ENCODE measurements at regions not wholly inside any gene's neighbourhood (a gene's known extent, or its start where the extent isn't known, plus 50 kb on each side); places are given as distances from the start of the nearest gene placed in this dataset.
"Not testable (repeated sequence)": the region's sequence is repeated elsewhere in the genome, so short reads cannot be mapped to it uniquely, and the experiment has no call there.

DNA sequence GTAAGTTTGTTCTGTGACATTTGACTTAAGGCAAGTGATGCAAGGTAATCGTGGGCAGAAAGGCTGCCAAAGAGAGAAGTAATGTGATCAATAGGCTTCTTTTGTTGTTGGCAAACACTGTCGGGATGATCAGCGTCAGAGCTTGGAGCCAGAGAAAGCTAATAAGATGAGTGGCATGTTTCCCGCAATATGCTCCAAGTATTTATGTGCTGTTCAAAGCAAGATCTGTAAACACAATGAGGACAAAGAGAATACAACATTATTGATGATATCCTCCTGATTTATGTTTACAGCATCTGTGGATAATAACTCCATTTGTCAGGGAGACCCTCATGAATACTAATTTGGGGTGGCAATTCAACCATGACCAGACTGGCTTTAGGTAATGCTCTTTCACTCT, 603.3 kb downstream of the TDRD15 start:
- no peak for DNase-seq

DNA sequence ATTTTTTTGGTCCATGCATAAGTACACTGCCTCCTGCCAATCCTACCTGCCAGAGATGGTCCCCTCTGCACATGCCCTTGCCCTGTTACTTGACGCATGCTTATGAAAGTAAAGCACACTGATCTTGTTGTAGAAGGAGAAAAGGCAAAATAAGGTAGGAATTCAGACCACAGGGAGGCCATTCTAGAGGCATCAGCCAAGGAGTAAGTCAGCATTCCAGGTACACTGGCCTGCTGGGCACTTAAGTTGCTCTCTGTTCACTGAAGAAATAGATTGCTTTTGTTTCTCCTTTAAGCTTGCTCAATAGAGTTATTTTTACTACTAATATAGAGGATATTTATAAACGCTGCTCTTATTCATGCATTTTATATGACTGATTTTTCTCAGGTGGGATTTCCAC, 604.4 kb downstream of the TDRD15 start:
- DNase-seq = no peak

DNA sequence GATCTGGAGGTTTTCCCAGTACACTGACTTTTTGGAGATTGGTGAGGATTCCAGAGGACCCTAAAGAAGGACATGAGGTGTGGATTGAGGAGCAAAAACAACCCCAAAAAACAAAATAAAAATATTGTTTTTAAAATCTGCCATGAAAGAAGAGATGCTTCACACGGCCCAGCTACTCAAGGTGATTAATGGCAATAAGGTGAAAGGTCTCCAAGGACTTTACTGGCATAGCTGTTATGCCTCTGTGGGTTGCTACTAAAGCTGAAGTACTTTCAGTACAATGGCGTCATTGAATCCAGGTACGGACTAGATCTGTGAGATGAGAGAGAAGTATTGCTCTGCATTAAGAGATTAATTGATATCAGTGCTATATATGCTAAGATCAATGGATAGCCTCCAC, 606.4 kb downstream of the TDRD15 start:
- no peak for DNase-seq

DNA sequence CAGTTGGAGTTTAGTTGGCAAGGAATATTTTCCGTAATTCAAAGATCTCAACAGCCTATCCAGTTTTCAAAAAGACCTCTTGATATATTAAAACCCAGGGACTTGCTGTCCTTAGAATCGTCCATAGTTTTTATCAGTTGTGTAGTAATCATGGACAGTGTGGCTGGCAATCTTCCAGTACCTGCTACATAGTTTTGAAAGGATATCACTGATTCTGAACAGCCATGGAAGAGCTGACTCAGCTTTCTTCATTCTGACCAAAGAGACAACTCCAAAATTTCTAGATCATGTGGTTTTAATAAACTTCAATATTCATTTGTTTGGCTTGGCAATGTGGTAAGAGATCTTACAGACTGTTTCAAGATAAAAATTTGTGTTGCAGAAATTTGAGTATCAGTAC, 616.7 kb downstream of the TDRD15 start:
- DNase-seq = peak; percentile 10

DNA sequence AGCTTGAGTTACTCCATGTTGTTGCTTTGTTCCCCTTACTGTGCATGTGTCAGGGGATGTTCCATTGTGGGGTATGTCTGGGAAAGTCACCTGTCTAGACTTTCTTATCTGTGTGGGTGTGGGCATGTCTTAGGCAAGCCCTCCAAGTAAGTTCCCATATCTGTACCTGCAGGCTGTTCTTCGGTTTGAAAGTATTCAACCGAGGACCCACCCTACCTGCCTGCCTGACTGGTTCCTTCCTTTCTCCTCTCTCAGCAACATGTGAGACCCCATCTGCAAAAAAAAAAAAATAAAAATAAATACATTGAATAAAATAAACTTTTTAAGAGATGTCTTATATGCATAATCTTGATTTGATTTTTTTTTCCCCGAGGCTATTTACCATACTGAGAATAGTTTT, 622.7 kb downstream of the TDRD15 start:
- DNase-seq = no peak

DNA sequence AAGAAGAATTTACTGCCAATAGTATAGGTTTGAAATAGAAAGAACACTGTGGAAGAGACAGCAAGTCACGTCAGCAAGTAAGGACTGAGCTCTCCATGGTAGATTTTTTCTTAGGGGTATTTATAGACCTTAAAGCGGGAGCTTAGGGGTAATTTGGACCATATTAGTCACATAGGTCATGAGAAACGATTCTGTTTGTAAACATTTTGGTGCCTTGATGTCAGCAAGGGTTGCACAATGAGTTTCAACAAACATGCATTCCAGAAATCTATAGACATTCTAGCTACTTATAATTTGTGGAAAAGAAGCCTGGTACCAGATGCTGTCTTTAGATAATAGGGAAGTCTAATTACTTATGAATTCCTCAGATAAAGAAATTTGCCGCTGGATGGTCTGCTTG, 624.7 kb downstream of the TDRD15 start:
- DNase-seq = no peak

DNA sequence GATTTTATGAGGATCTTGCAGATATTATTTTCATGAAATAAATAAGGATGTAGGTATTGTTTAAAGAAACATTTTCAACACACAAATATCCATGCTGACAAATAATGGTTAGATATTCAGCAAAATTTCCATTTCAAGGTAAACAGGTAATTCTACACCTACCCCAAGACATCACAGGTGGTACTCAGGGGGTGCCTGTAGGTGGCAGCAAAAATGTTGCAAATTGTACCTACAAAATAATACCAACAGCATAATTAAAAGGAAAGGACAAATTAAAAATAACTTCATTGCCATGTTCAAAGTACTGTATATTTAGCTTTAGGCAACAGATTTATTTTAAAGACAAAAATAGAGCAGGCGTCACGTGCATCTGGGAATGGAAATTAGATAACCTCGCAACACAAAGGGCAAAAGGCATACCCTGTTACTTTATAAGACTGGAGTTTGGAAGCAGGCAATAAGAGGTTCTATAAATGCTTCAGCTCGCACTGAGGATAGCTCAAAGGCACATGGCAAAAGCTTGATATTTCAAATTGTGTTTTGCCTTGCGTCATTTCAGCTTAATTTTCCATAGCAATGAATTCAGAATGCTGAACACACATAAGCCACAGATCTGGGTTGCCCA, 630.5 kb downstream of the TDRD15 start:
- DNase-seq = no peak

DNA sequence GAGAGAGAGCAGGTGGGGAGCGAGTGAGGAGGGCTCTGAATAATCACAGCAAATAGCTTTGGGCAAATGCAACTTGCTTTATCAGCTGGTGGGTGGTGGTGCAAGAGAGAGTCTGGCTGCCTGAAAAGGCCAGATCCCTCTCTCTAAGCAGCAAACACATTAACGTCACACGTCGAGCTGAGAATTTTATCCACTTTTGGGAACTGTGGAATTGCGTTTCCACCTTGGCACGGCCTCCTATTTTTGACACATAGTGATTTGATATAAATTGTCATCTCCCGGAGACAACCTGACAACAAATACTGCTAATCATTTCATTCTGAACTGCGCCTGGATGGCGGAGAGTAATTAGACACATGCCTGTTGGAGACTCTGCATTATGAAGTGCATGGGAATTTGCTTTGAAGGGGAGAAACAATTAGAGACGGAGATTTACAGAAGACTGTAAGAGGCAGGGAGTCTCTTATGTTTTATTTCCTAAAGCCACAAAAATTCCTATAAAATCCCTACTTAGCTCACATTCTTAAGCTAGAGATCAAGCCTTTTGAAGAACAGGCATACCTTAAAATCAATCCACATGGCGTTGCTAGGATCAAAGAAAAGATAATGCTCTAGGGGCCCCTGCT, 634.1 kb downstream of the TDRD15 start:
- DNase-seq = no peak

DNA sequence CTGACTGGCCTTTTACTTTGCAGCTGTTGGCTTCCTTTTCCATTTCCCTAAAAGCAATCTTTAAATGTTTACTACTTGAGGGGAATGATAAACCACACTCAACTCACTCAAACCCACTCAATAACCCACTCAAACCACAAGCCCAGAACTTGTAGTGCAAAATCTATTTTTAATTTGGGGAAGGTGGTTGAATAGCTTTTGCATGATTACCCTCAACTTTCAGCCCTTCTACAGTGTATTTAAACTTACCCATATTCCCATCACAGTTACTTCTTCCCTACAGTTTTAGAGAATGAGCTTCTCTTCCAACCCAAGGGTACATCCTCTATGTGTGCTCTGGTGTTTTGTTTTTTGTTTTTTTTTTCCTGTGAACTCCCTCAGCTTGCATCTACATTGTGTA, 636.1 kb downstream of the TDRD15 start:
- DNase-seq = no peak

DNA sequence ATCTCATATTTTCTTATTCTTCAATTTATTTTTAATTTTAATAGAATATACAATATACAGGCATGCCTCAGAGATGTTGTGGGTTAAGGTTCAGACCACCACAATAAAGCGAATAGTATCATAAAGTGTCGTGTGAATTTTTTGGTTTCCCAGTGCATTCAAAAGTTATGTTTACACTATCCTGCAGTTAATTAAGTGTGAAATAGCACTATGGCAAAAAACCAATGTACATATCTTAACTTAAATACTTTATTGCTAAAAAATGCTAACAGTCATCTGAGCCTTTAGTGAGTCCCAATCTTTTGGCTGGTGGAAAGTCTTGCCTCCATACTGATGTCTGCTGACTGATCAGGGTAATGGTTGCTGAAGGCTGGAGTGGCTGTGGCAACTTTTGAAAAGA, 637.6 kb downstream of the TDRD15 start:
- no peak for DNase-seq

DNA sequence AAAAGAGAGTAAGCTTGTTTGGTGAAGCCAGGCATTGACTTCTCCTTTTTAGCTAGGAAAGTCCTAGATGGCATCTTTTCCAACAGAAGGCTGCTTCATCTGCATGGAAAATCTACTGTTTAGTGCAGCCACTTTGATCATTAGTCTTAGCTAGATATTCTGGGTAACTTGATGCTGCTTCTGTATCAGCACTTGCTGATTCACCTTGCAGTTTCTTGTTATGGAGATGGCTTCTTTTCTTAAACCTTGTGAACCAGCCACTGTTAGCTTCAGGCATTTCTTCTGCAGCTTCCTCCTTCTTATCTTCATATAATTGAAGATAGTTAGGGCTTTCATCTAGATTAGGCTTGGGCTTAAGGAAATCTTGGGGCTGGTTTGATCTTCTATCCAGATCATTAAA, 639.7 kb downstream of the TDRD15 start:
- DNase-seq = no peak

DNA sequence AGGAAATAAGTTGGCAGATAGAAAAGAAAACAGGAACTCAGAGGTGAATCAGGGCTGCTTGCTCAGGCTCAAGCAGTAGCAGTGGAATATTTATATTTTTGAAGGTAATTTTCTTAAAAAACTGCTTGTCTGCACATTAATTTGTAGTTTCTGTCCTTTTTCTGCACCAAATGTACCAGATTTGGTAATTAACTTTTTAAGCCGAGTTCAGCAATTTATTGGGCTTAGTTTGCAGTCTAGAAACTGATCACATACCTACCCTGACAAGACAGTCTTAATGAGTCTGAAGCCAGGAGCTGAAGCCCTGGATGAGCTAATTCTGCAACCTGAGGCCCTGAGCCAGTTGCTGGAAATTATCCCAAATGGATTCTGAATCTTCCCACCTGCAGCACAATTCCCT, 647.0 kb downstream of the TDRD15 start:
- DNase-seq = no peak

DNA sequence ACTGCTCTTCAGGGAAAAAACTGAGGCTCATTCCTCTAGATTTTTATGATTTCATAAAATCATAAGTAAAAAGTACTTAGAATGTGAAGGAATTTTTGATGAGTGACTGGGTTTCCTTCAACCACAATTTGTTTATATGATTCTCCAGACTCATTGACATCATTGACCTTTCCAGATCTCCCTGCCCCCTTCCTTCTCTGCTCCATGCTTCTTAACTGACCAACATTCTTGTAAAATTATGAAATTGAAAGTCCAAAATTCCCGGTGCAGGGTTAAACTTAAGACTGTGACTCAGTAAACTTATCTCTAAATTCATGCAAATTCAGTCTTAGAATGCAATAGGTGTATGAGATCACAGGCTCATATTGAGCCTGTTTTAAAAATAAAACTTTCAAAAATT, 648.9 kb downstream of the TDRD15 start:
- no peak for DNase-seq

DNA sequence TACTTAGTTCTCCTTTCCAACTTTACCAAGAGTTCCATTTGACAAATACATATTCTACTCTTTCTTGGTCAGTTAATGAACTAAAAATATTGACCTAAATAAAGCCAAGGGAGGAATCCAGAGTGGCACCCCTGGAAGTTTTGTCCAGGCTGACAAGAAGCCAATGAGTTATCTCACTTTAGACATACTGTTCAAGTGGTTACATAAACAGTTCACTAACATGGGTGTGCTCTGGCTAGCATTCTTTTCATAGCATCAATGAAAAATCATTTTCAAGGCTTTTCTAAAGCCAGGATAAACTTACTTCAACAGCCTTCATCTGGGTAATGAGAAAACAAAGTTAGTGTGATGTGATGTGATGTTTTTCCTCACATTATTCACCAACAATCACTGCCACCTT, 649.4 kb downstream of the TDRD15 start:
- no peak for DNase-seq

DNA sequence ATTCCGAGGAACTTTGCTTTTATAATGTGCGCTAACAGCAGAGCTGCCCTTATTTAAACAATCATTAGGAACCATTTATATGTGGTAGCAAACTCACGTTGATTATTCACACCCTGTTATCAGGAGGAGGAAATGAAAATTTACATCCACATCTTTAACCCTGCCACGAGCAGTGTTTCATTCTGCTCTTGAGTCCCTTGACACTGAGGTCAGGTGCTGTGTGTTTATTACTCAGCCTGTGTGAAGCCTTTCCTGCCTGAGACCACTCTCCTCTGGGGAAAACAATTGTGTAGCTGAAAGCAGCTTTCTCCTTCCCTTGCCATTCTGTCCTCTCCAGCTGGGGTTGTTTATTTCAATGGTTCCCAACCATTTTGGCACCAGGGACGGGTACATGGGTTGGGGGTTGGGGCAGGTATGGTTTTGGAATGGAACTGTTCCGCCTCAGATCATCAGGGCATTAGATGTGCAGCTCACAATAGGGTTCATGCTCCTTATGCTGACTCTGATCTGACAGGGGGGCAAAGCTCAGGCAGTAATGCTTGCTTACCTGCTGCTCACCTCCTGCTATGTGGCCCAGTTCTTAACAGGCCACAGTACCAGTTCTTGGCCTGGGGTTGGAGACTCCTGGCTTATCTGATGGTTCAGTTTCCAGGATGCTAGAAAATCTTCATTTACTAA, 651.1 kb downstream of the TDRD15 start:
- no peak for DNase-seq

DNA sequence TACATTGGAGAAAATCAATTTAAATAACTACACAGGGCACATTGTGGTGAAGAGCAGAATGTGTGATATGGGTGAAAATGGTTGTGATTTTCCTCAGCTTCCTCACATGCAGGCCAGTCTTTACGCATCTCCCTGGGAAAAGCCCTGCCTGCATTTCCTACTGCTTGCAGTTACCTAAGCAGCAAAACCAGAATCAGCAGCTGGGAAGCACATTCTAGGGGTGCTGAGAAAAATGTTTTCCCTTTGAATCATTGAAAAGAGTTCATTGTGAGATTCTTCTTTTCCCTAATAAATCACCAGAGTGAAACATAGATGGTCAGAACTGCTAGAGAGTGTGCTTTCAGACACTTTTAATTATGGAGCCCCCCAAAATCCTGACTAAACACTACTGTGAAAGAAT, 656.0 kb downstream of the TDRD15 start:
- DNase-seq = no peak

DNA sequence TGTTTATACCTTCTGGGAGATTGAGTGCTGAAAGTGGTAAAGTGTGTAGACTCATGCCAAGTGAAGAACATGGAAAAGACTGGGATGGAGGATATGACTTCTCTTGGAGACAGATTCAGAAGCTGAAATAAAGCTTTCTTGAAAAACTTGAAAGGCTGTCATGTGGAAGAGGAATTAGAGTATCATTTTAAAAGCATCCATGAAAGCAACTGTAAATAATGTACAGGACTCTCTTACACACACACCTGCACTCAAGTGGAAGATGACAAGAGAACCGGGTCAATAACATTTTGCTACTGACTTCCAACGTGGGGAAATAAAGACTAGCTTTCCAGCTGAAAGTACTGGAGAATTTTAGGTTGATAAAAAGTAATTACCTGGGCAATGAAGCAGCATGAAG, 658.2 kb downstream of the TDRD15 start:
- no peak for DNase-seq

DNA sequence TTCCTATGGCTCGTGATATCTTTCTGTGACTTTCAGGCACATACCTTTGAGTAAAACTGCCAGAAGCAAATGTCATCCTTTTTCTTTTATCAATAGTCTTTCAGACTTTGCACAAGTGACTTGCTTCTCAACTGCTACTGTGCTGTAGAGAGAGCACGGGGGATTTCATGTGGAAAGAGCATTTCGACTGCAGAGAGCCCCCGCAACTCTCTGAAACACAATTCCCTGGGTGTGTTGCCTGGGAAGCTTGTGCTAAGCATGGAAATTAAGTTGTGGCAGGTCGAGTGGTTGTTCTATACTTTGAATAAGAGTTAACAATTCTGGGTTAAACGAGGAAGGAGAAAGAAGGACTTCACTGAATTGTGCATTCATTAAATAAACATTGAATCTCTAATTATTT, 659.1 kb downstream of the TDRD15 start:
- no peak for DNase-seq

DNA sequence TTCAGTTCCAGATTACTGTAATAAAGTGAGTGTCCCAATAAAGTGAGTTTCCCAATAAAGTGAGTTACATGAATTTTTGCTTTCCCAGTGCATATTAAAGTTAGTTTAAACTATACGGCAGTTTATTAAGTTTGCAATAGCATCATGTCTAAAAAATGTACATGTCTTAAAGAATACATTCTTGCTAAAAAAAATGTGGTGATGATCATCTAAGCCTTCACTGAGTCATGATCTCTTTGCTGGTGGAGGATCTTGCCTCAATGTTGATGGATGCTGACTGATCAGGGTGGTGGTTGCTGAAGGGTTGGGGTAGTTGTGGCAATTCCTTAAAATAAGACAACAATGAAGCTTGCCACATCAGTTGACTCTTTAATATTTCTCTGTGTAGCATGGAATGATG, 664.2 kb downstream of the TDRD15 start:
- no peak for DNase-seq

DNA sequence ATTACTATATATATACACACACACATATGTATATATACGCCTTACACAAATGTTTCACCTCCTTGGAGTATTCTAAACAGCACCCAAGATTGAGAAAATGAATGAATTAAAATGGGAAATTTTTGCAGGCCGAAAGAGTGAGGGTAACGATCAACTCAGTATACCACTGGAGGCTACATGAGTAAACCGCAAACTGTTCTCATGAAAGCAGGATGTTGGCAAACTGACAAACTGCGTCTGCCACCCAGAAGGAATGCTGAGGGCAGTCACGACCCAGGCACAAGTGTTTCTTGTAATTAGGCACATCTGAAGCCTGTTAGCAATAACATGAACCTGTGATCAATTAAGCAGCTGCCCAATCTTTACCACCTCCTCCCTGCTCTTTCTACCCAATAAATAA, 666.5 kb downstream of the TDRD15 start:
- DNase-seq = not testable (repeated sequence)

DNA sequence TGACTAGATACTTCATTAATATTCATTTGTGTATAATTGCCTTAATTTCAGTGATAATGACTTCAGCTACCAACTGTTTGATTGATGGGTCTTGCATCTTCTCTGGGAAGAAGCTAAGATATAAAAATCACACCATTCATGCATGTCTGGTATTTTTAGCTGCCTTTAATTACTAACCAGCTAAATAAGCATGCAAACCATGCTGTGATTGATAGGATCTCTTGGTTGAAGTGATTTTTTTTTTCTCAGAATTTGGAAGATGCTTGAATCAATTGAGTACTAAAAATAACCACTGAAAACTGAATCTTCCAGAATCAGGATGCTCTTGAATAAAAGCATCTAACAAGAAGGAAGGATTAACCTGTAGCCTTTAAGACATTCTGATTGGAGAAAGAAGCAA, 668.8 kb downstream of the TDRD15 start:
- no peak for DNase-seq

DNA sequence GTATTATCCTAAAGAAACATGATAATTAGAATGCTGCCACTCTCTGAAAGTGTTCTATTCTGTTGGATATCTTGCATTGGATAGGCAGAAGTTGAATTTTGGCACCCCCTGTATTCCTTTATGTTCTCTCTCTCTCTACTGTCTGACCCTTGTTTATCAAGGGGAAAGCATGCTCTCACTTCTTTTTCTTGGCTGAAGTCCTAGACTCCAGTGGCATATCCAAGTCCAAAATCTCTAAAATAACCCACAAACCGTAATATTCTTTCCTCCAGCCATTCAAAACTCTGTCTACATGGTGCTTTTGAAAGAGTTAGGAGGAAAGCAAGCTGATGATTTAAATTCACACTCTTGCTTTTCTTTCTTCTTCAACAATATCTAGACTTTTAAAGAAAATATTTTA, 669.7 kb downstream of the TDRD15 start:
- no peak for DNase-seq

DNA sequence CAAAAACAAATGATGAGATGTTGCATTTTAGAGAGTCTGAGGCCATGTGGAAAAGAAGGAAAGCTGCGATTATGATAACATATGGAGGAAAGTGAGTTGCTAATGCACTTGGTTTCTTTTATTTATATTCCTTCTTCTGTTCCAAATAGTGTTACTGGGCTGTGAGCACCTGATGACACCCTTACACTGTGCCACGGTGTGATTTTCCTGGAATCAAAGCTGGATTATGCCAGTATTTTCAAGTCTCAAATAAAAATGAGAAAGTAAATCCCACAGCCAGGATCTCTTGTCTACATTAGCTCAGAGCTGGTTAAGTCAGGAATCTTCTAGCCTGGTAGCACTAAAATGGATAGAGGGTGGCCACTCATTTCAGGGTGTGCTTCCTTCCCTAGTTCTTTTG, 670.8 kb downstream of the TDRD15 start:
- DNase-seq = no peak

DNA sequence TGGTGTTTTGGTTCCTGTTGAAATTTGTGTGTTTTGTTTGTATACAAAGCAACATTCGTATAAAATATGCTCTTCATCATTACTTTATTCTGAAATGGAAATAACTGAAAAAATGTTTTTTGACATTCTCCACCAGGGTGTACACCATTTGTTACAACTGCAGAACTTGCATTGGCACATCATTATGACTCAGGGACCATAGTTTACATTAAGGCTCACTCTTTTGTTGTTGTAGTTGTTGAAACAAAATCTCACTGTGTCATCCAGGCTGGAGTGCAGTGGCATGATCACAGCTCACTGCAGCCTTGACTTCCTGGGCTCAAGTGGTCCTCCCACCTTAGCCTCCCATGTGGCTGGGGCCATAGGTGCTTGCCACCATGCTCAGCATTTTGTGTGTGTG, 676.6 kb downstream of the TDRD15 start:
- DNase-seq = no peak

DNA sequence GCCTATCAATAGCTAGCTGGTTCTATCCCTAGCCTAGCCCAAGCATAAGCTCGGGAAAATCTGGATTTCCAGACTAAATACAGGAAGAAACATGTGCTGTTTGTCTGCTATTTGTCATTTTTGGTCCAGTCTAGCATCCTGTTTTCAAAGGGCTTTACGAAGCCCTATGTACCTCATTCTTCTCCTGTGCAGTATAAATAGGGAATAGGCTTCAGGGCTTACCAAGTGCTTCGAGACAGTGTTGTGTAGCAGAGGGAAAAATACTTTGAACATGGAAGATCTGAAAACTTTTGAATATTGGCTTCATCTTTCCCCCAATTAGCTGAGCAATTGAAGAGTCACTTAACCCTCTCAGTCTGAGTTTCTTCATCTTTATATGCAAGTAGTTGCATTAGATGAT, 679.8 kb downstream of the TDRD15 start:
- no peak for DNase-seq
